ENCODE measurements at regions not wholly inside any gene's neighbourhood (a gene's known extent, or its start where the extent isn't known, plus 50 kb on each side); places are given as distances from the start of the nearest gene placed in this dataset.

DNA sequence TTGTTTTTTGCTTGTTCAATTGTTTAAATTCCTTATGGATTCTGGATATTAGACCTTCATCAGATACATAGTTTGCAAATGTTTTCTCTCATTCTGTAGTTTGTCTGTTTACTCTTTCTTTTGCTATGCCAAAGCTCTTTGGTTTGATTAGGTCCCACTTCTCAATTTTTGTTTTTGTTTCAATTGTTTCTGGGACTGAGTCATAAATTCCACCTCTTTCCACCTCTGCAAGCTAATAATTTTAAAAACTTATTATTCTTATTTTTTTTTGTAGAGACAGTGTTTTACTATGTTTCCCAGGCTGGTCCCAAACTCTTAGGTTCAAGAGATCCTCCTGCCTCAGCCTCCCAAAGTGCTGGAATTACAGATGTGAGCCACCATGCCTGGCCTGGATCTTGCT, 226.8 kb upstream of the GPRIN3 start:
- no peak for TF ChIP-seq CTCF (IDR thresholded peaks at IDR 0.05; ENCODE audit: low read depth, low read length, poor library complexity, severe bottlenecking)
- no peak for TF ChIP-seq EZH2phosphoT487 (IDR thresholded peaks at IDR 0.05; ENCODE audit: borderline replicate concordance, low read length)

All from DOHH2 (cell line).